Endothelial cell of umbilical vein (primary cell): ENCODE measurements at regions not wholly inside any gene's neighbourhood (a gene's known extent, or its start where the extent isn't known, plus 50 kb on each side); places are given as distances from the start of the nearest gene placed in this dataset.

Experiments
- BruUV-seq: library from RNA; stranded (reverse); fragments of 400-500 nt; replicated peaks from 2 replicates; lab custom pipeline; 2021; lab: Mats Ljungman, UMichigan
- CTCF ChIA-PET: fragments of 300-600, 350-600 bp; sonication (Branson Sonifier 250); formaldehyde crosslinking; loops from one replicate; lab custom pipeline; 2021; ENCODE audit warnings: antibody characterized with exemption, inconsistent platforms; lab: Charles Lee
- POLR2A ChIA-PET: fragments of 300-600, 350-600 bp; sonication (Branson Sonifier 250); formaldehyde crosslinking; loops from one replicate; lab custom pipeline; 2021; ENCODE audit warnings: antibody characterized with exemption, inconsistent platforms; lab: Charles Lee
- DNase-seq: peaks from one replicate; pipeline ENCODE4 v3.0.0-alpha.2; 2011; ENCODE audit warnings: low read depth, low spot score
- FAIRE-seq: peaks from 2 replicates; lab custom pipeline; 2011; peaks lifted over from hg19 to GRCh38; lab: Jason Lieb, UNC
- H2AFZ ChIP-seq: 2 replicates; pipeline ENCODE4 v1.6.0; 2012; ENCODE audit warnings: low read depth, low read length, control low read depth, inconsistent platforms
- H3K27ac ChIP-seq: 2 replicates; pipeline ENCODE4 v1.5.1; 2011; ENCODE audit warnings: low read depth, mild to moderate bottlenecking, control low read depth, low read length, moderate library complexity; ENCODE audit not compliant: insufficient read depth
- H3K27me3 ChIP-seq, 2 experiments: 2 replicates each; pipeline versions ENCODE4 v1.6.0 to v1.6.1; 2011; ENCODE audit warnings: low read length in 2 of 2, mixed read lengths in 1 of 2; ENCODE audit not compliant: control insufficient read depth in 2 of 2, insufficient read depth in 2 of 2
- H3K36me3 ChIP-seq, 2 experiments: 2 replicates in 1 of 2; 3 replicates in 1 of 2; pipeline ENCODE4 v1.5.1; 2011; ENCODE audit warnings: low read length in 2 of 2, mild to moderate bottlenecking in 1 of 2, moderate library complexity in 1 of 2; ENCODE audit not compliant: control insufficient read depth in 2 of 2, insufficient read depth in 2 of 2; ENCODE audit errors: extremely low read depth in 1 of 2
- H3K4me1 ChIP-seq: 3 replicates; pipeline ENCODE4 v1.5.1; 2011; ENCODE audit warnings: mild to moderate bottlenecking, low read length; ENCODE audit not compliant: control insufficient read depth, insufficient read depth; ENCODE audit errors: extremely low read depth
- H3K4me2 ChIP-seq: 2 replicates; pipeline ENCODE4 v1.6.1; 2011; ENCODE audit warnings: low read length, control low read depth, mixed read lengths; ENCODE audit not compliant: insufficient read depth
- H3K4me3 ChIP-seq, 3 experiments: fragments of 200-600 bp in 1 of 3; sonication (generic), shearing (Covaris generic) in 1 of 3; replicated peaks in 1 of 3; 2 replicates each; pipeline ENCODE4 v1.5.1; 2011 to 2016; ENCODE audit warnings: control low read depth in 3 of 3, low read length in 3 of 3, mild to moderate bottlenecking in 2 of 3, inconsistent platforms in 1 of 3, low read depth in 1 of 3, moderate library complexity in 1 of 3; ENCODE audit not compliant: insufficient read depth in 1 of 3
- H3K79me2 ChIP-seq: 2 replicates; pipeline ENCODE4 v1.6.0; 2012; ENCODE audit warnings: low read length, inconsistent platforms; ENCODE audit not compliant: control insufficient read depth, insufficient read depth
- H3K9ac ChIP-seq: replicated peaks from 2 replicates; pipeline ENCODE3; 2011; ENCODE audit warnings: low read length, control low read depth; ENCODE audit not compliant: insufficient read depth; ENCODE audit errors: extremely low read depth
- H3K9me1 ChIP-seq: replicated peaks from 3 replicates; pipeline ENCODE4 v1.6.0; 2011; ENCODE audit warnings: mild to moderate bottlenecking, low read length; ENCODE audit not compliant: control insufficient read depth, insufficient read depth; ENCODE audit errors: extremely low read depth
- H3K9me3 ChIP-seq: replicated peaks from 2 replicates; pipeline ENCODE4 v1.5.1; 2012; ENCODE audit warnings: low read length, inconsistent platforms; ENCODE audit not compliant: control insufficient read depth, insufficient read depth
- H4K20me1 ChIP-seq: replicated peaks from 2 replicates; pipeline ENCODE3; 2011; ENCODE audit warnings: mild to moderate bottlenecking, low read length; ENCODE audit not compliant: control insufficient read depth, insufficient read depth; ENCODE audit errors: extremely low read depth
- CTCF ChIP-seq, 2 donors: IDR thresholded peaks; 1 replicate in 1 of 2; 2 replicates in 1 of 2; pipeline ENCODE4 v1.5.1; 2011; ENCODE audit warnings: low read length in 2 of 2, mild to moderate bottlenecking in 2 of 2, moderate library complexity in 2 of 2, control low read depth in 1 of 2, inconsistent platforms in 1 of 2, low read depth in 1 of 2; ENCODE audit not compliant: insufficient read depth in 1 of 2; ENCODE audit errors: extremely low read depth in 1 of 2
- EZH2 ChIP-seq: IDR thresholded peaks from 2 replicates; pipeline ENCODE4 v1.6.1; 2012; ENCODE audit warnings: borderline replicate concordance, low read depth, mild to moderate bottlenecking, moderate library complexity, low read length, inconsistent platforms; ENCODE audit not compliant: severe bottlenecking
- FOS ChIP-seq: IDR thresholded peaks from 2 replicates; pipeline ENCODE4 v1.6.1; 2011; ENCODE audit warnings: mild to moderate bottlenecking, low read length, moderate library complexity, borderline replicate concordance; ENCODE audit not compliant: insufficient read depth
- GATA2 ChIP-seq: IDR thresholded peaks from 2 replicates; pipeline ENCODE4 v1.7.0; 2011; ENCODE audit warnings: low read depth, mild to moderate bottlenecking, moderate library complexity, mixed read lengths, low read length; ENCODE audit not compliant: insufficient read length, insufficient read depth
- JUN ChIP-seq: IDR thresholded peaks from 2 replicates; pipeline ENCODE4 v1.6.1; 2011; ENCODE audit warnings: borderline replicate concordance, low read depth; ENCODE audit not compliant: insufficient read length, insufficient read depth
- MYC ChIP-seq: IDR thresholded peaks from one replicate; pipeline ENCODE4 v1.6.1; 2011; ENCODE audit warnings: mild to moderate bottlenecking, low read depth, low read length
- POLR2A ChIP-seq: IDR thresholded peaks from 2 replicates; pipeline ENCODE4 v1.6.1; 2012; ENCODE audit warnings: low read depth, mild to moderate bottlenecking, control low read depth, low read length
- POLR2AphosphoS5 ChIP-seq: IDR thresholded peaks from 2 replicates; pipeline ENCODE4 v1.6.1; 2012; ENCODE audit warnings: low read depth, mild to moderate bottlenecking, control low read depth, low read length, moderate library complexity; ENCODE audit not compliant: insufficient read depth
- dilution Hi-C: fragments of 300-500 bp; cut with MboI; formaldehyde crosslinking; loops from one replicate; pipeline ENCODE4 v1.15.0; 2019; ENCODE audit warnings: low sequenced_read_pairs; ENCODE audit not compliant: extremely low pct_ligation_motif_present
- intact Hi-C: fragments of 100-400 bp; cut with micrococcal nuclease; formaldehyde crosslinking; loops from one replicate; pipeline ENCODE4 v1.10.0; 2022
- TF ChIP-seq, protein P1 (sequence below): IDR thresholded peaks from 2 replicates; pipeline ENCODE4 v1.6.1; 2011; ENCODE audit not compliant: insufficient read depth, insufficient read length

- TF ChIP-seq MYC (no peak), POLR2AphosphoS5 (no peak), CTCF (IDR thresholded peaks at IDR 0.05; ENCODE audit: extremely low read depth in 1 of 2, insufficient read depth in 1 of 2, low read depth in 1 of 2, low read length in 2 of 2) (no peak)
- no peak overlapping the region for H3K9ac ChIP-seq
- H3K36me3 ChIP-seq = no peaks in the 10 kb centered on the region
- no peak overlapping the region for H3K4me3 ChIP-seq
- H4K20me1 ChIP-seq = no peaks in the 10 kb centered on the region
- BruUV-seq = no TSS peak
- no peaks in the 10 kb centered on the region for H3K79me2 ChIP-seq
- H3K27ac ChIP-seq = no peak overlapping the region
- H3K4me2 ChIP-seq = no peak overlapping the region
- DNase-seq (no peak), FAIRE-seq (no peak)
- no peaks in the 10 kb centered on the region for H3K4me1 ChIP-seq
- no peaks in the 10 kb centered on the region for H3K9me1 ChIP-seq
- ChIA-PET CTCF (interaction anchor here (1.2 kb wide), 1 partner anchor 49 kb away, joined by 3 read pairs; no protein-coding TSS in a partner anchor), POLR2A (no interaction called here)
- dilution Hi-C loops (no loop called here), intact Hi-C loops (no loop called here)
- H3K9me3 ChIP-seq = no peaks in the 10 kb centered on the region
- no peaks in the 10 kb centered on the region for H3K27me3 ChIP-seq
- no peak overlapping the region for H2AFZ ChIP-seq
Observed at GRCh38 chr12:92560713-92561542, 141.9 kb upstream of the PLEKHG7 start.

- Histone ChIP-seq H3K9ac (no peak overlapping the region), H3K9me3 (no peaks in the 10 kb centered on the region), H3K4me2 (no peak overlapping the region), H3K36me3 (no peaks in the 10 kb centered on the region), H4K20me1 (no peaks in the 10 kb centered on the region), H3K27me3 (no peaks in the 10 kb centered on the region), H3K4me1 (no peaks in the 10 kb centered on the region), H3K79me2 (no peaks in the 10 kb centered on the region), H3K9me1 (no peaks in the 10 kb centered on the region), H2AFZ (no peak overlapping the region), H3K4me3 (no peak overlapping the region), H3K27ac (no peak overlapping the region)
- CTCF ChIA-PET = no interaction called here
- intact Hi-C loops = no loop called here
- dilution Hi-C loops = no loop called here
- TF ChIP-seq MYC (no peak), EZH2 (no peak), FOS (no peak), CTCF (IDR thresholded peaks at IDR 0.05; ENCODE audit: extremely low read depth in 1 of 2, insufficient read depth in 1 of 2, low read depth in 1 of 2, low read length in 2 of 2) (no peak), JUN (no peak), POLR2AphosphoS5 (no peak), GATA2 (no peak), POLR2A (no peak)
- TF ChIP-seq, protein P1, sequence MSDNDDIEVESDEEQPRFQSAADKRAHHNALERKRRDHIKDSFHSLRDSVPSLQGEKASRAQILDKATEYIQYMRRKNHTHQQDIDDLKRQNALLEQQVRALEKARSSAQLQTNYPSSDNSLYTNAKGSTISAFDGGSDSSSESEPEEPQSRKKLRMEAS = no peak
- POLR2A ChIA-PET = no interaction called here
- no peak for FAIRE-seq
- no TSS peak for BruUV-seq
- no peak for DNase-seq
Observed at GRCh38 chr12:92558806-92559205, 144.0 kb upstream of the PLEKHG7 start.
